ENCODE measurements at regions not wholly inside any gene's neighbourhood (a gene's known extent, or its start where the extent isn't known, plus 50 kb on each side); places are given as distances from the start of the nearest gene placed in this dataset.

GRCh38 chr21:17712887-17713286 is 100.2 kb upstream of the BTG3 start:
- H3K27me3 Mint-ChIP-seq (ENCODE audit: insufficient read depth, low read depth, poor library complexity), result peaks cover 6% of the 10 kb centered on the region
- Histone ChIP-seq H2AFZ (no peak overlapping the region), H3K79me2 (replicated peaks; ENCODE audit: insufficient read depth) (no peaks in the 10 kb centered on the region), H3K9me2 (ENCODE audit: insufficient read depth) (peaks cover 12% of the 10 kb centered on the region; the same call in 1 of the 2 replicates), H3F3A (replicated peaks; ENCODE audit: low read depth) (no peaks in the 10 kb centered on the region), H3K4me1 (ENCODE audit: insufficient read depth) (no peaks in the 10 kb centered on the region), H4K20me1 (replicated peaks; ENCODE audit: insufficient read depth) (no peaks in the 10 kb centered on the region), H3K36me3 (ENCODE audit: insufficient read depth) (peaks cover 8% of the 10 kb centered on the region), H3K4me3 (no peak overlapping the region), H3K27ac (ENCODE audit: low read depth) (no peak overlapping the region), H3K4me2 (no peak overlapping the region), H3K27me3 (ENCODE audit: insufficient read depth) (no peaks in the 10 kb centered on the region)
- DNase-seq (ENCODE audit: low spot score) (no peak), ATAC-seq (no peak)
- peaks cover 51% of the 10 kb centered on the region for H3K9me3 Mint-ChIP-seq
- no peak overlapping the region for H3K27ac Mint-ChIP-seq
- TF ChIP-seq NANOG (IDR thresholded peaks at IDR 0.05; ENCODE audit: borderline replicate concordance) (no peak), ZNF114 (CRISPR knock-in tag; IDR thresholded peaks at IDR 0.05) (no peak), EZH2 (IDR thresholded peaks at IDR 0.05; ENCODE audit: low read depth, unreplicated experiment) (no peak), ZNF331 (CRISPR knock-in tag; IDR thresholded peaks at IDR 0.05; ENCODE audit: low read depth) (no peak), POLR2AphosphoS5 (IDR thresholded peaks at IDR 0.05; ENCODE audit: low read depth) (no peak), JUNB (IDR thresholded peaks at IDR 0.05; ENCODE audit: unreplicated experiment) (no peak), EZH2phosphoT487 (IDR thresholded peaks at IDR 0.05; ENCODE audit: unreplicated experiment) (no peak), CREB1 (CRISPR knock-in tag; IDR thresholded peaks at IDR 0.05; ENCODE audit: low read depth) (no peak)
- TF ChIP-seq, protein P1, sequence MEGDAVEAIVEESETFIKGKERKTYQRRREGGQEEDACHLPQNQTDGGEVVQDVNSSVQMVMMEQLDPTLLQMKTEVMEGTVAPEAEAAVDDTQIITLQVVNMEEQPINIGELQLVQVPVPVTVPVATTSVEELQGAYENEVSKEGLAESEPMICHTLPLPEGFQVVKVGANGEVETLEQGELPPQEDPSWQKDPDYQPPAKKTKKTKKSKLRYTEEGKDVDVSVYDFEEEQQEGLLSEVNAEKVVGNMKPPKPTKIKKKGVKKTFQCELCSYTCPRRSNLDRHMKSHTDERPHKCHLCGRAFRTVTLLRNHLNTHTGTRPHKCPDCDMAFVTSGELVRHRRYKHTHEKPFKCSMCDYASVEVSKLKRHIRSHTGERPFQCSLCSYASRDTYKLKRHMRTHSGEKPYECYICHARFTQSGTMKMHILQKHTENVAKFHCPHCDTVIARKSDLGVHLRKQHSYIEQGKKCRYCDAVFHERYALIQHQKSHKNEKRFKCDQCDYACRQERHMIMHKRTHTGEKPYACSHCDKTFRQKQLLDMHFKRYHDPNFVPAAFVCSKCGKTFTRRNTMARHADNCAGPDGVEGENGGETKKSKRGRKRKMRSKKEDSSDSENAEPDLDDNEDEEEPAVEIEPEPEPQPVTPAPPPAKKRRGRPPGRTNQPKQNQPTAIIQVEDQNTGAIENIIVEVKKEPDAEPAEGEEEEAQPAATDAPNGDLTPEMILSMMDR (conservative IDR thresholded peaks at IDR 0.05; ENCODE audit: low read depth in 2 of 2), result no peak
- TF ChIP-seq, protein P2, sequence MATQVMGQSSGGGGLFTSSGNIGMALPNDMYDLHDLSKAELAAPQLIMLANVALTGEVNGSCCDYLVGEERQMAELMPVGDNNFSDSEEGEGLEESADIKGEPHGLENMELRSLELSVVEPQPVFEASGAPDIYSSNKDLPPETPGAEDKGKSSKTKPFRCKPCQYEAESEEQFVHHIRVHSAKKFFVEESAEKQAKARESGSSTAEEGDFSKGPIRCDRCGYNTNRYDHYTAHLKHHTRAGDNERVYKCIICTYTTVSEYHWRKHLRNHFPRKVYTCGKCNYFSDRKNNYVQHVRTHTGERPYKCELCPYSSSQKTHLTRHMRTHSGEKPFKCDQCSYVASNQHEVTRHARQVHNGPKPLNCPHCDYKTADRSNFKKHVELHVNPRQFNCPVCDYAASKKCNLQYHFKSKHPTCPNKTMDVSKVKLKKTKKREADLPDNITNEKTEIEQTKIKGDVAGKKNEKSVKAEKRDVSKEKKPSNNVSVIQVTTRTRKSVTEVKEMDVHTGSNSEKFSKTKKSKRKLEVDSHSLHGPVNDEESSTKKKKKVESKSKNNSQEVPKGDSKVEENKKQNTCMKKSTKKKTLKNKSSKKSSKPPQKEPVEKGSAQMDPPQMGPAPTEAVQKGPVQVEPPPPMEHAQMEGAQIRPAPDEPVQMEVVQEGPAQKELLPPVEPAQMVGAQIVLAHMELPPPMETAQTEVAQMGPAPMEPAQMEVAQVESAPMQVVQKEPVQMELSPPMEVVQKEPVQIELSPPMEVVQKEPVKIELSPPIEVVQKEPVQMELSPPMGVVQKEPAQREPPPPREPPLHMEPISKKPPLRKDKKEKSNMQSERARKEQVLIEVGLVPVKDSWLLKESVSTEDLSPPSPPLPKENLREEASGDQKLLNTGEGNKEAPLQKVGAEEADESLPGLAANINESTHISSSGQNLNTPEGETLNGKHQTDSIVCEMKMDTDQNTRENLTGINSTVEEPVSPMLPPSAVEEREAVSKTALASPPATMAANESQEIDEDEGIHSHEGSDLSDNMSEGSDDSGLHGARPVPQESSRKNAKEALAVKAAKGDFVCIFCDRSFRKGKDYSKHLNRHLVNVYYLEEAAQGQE (IDR thresholded peaks at IDR 0.05; ENCODE audit: unreplicated experiment), result no peak
- TF ChIP-seq, protein P3, sequence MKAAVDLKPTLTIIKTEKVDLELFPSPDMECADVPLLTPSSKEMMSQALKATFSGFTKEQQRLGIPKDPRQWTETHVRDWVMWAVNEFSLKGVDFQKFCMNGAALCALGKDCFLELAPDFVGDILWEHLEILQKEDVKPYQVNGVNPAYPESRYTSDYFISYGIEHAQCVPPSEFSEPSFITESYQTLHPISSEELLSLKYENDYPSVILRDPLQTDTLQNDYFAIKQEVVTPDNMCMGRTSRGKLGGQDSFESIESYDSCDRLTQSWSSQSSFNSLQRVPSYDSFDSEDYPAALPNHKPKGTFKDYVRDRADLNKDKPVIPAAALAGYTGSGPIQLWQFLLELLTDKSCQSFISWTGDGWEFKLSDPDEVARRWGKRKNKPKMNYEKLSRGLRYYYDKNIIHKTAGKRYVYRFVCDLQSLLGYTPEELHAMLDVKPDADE (IDR thresholded peaks at IDR 0.05), result no peak
- H3K4me3 Mint-ChIP-seq, result no peak overlapping the region
- H3K4me1 Mint-ChIP-seq, result no peaks in the 10 kb centered on the region
- H3K36me3 Mint-ChIP-seq (ENCODE audit: low read depth), result peaks cover 35% of the 10 kb centered on the region
